ENCODE measurements at regions not wholly inside any gene's neighbourhood (a gene's known extent, or its start where the extent isn't known, plus 50 kb on each side); places are given as distances from the start of the nearest gene placed in this dataset.

- Histone ChIP-seq H4K20me1 (ENCODE audit: insufficient read depth, low read length) (no peaks in the 10 kb centered on the region), H3K9me3 (replicated peaks; ENCODE audit: insufficient read depth, low read length) (no peaks in the 10 kb centered on the region), H3K27me3 (replicated peaks; ENCODE audit: insufficient read depth, low read length) (no peaks in the 10 kb centered on the region), H3K27ac (ENCODE audit: low read length) (no peak overlapping the region), H3K4me1 (ENCODE audit: low read length) (no peaks in the 10 kb centered on the region), H3K36me3 (replicated peaks; ENCODE audit: insufficient read depth, low read length) (no peaks in the 10 kb centered on the region), H3K4me3 (ENCODE audit: low read length) (no peak overlapping the region), H3K4me2 (ENCODE audit: low read depth, low read length) (no peak overlapping the region), H2AFZ (ENCODE audit: low read length) (no peak overlapping the region), H3F3A (ENCODE audit: insufficient read depth, low read length) (no peaks in the 10 kb centered on the region), H3K9ac (ENCODE audit: low read length) (no peak overlapping the region), H3K79me2 (ENCODE audit: low read length) (no peaks in the 10 kb centered on the region), H3K9me2 (replicated peaks; ENCODE audit: insufficient read depth, low read length) (no peaks in the 10 kb centered on the region)
- no peak for TF ChIP-seq EZH2phosphoT487 (IDR thresholded peaks at IDR 0.05; ENCODE audit: low read length)
- TF ChIP-seq EZH2 (optimal IDR thresholded peaks at IDR 0.05; ENCODE audit: low read depth, low read length): no peak
- TF ChIP-seq CTCF (IDR thresholded peaks at IDR 0.05; ENCODE audit: low read length): no peak
- DNase-seq: no peak
Measured at GRCh38 chr15:62881056-62881455, 161.5 kb upstream of the TPM1 start.

GRCh38 chr15:62883938-62884479 lies 158.5 kb upstream of the TPM1 start:
- DNase-seq: no peak
- Histone ChIP-seq H3K79me2 (ENCODE audit: low read length) (no peaks in the 10 kb centered on the region), H3K4me3 (ENCODE audit: low read length) (no peak overlapping the region), H4K20me1 (ENCODE audit: insufficient read depth, low read length) (no peaks in the 10 kb centered on the region), H2AFZ (ENCODE audit: low read length) (no peak overlapping the region), H3K9ac (ENCODE audit: low read length) (no peak overlapping the region), H3K9me2 (replicated peaks; ENCODE audit: insufficient read depth, low read length) (no peaks in the 10 kb centered on the region), H3K4me1 (ENCODE audit: low read length) (no peaks in the 10 kb centered on the region), H3K36me3 (replicated peaks; ENCODE audit: insufficient read depth, low read length) (no peaks in the 10 kb centered on the region), H3K27me3 (replicated peaks; ENCODE audit: insufficient read depth, low read length) (no peaks in the 10 kb centered on the region), H3K4me2 (ENCODE audit: low read depth, low read length) (no peak overlapping the region), H3K27ac (ENCODE audit: low read length) (no peak overlapping the region; the same call in 1 of the 2 replicates), H3K9me3 (replicated peaks; ENCODE audit: insufficient read depth, low read length) (no peaks in the 10 kb centered on the region), H3F3A (ENCODE audit: insufficient read depth, low read length) (no peaks in the 10 kb centered on the region)
- TF ChIP-seq EZH2phosphoT487 (IDR thresholded peaks at IDR 0.05; ENCODE audit: low read length) (no peak), EZH2 (optimal IDR thresholded peaks at IDR 0.05; ENCODE audit: low read depth, low read length) (no peak), CTCF (IDR thresholded peaks at IDR 0.05; ENCODE audit: low read length) (no peak)

- Histone ChIP-seq H3K79me2 (ENCODE audit: low read length) (no peaks in the 10 kb centered on the region), H3K27ac (ENCODE audit: low read length) (no peak overlapping the region), H3K9me2 (replicated peaks; ENCODE audit: insufficient read depth, low read length) (no peaks in the 10 kb centered on the region), H3K4me2 (ENCODE audit: low read depth, low read length) (no peak overlapping the region), H3K9me3 (replicated peaks; ENCODE audit: insufficient read depth, low read length) (no peaks in the 10 kb centered on the region), H3K4me3 (ENCODE audit: low read length) (no peak overlapping the region), H3K27me3 (replicated peaks; ENCODE audit: insufficient read depth, low read length) (no peaks in the 10 kb centered on the region), H3K36me3 (replicated peaks; ENCODE audit: insufficient read depth, low read length) (no peaks in the 10 kb centered on the region), H3K9ac (ENCODE audit: low read length) (no peak overlapping the region), H3F3A (ENCODE audit: insufficient read depth, low read length) (no peaks in the 10 kb centered on the region), H2AFZ (ENCODE audit: low read length) (0 out of 2 replicates have a peak overlapping the region, but pooled peaks have one; percentile 14), H4K20me1 (ENCODE audit: insufficient read depth, low read length) (no peaks in the 10 kb centered on the region), H3K4me1 (ENCODE audit: low read length) (no peaks in the 10 kb centered on the region)
- no peak for DNase-seq
- no peak for TF ChIP-seq EZH2phosphoT487 (IDR thresholded peaks at IDR 0.05; ENCODE audit: low read length)
- no peak for TF ChIP-seq EZH2 (optimal IDR thresholded peaks at IDR 0.05; ENCODE audit: low read depth, low read length)
- no peak for TF ChIP-seq CTCF (IDR thresholded peaks at IDR 0.05; ENCODE audit: low read length)
Measured at GRCh38 chr15:62886431-62887071, 156.0 kb upstream of the TPM1 start.

All from MM.1S (cell line).